ENCODE measurements at regions not wholly inside any gene's neighbourhood (a gene's known extent, or its start where the extent isn't known, plus 50 kb on each side); places are given as distances from the start of the nearest gene placed in this dataset.

DNA sequence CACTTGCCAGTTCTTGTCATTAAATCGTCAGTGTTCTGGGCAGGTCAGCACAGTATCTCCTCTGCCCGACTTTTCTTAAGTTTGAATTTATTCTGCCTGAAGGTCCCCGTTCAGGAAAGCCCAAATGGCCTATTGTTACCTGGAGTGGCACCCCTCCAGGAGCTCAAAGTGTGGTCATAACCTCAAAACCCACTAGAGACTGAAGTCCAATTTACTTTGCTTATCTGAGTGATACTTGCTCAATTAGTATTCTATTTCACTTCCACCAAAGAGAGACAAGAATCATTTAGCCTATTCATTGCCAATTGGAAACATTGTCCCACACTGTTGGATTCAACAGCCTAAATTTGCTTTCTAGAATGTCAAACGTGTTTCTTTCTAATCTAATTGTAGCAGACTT, 375.3 kb downstream of the LNPK start:
- no peak overlapping the region for H3K27ac ChIP-seq (ENCODE audit: insufficient read depth in 1 of 2, low read depth in 1 of 2, low read length in 2 of 2, poor library complexity in 1 of 2, severe bottlenecking in 2 of 2)
- H3K9me3 ChIP-seq (ENCODE audit: control extremely low read depth in 1 of 5, control insufficient read depth in 4 of 5, insufficient read depth in 2 of 5, low read depth in 1 of 5, low read length in 4 of 5), result peaks cover 0 to 7% (median 0%) of the 10 kb centered on the region in 5 experiments
- DNase-seq, result no peak
- no peak overlapping the region for H3K4me3 ChIP-seq (ENCODE audit: control insufficient read depth in 1 of 7, extremely low read depth in 1 of 7, insufficient read depth in 4 of 7, low read depth in 2 of 7, low read length in 6 of 7)
- no peaks in the 10 kb centered on the region for H3K36me3 ChIP-seq (ENCODE audit: control insufficient read depth in 4 of 4, insufficient read depth in 4 of 4, low read length in 3 of 4)
- POLR2A ChIA-PET, result no interaction called here
- CTCF ChIA-PET, result no interaction called here
- H3K4me1 ChIP-seq (ENCODE audit: control extremely low read depth in 1 of 4, control insufficient read depth in 4 of 4, insufficient read depth in 4 of 4, low read length in 3 of 4), result peaks cover 0 to 9% (median 4%) of the 10 kb centered on the region in 4 experiments
- 92% methylated on average over 3 of the region's 4 CpGs for WGBS (ENCODE audit: insufficient coverage)
- peaks cover 0 to 2% (median 0%) of the 10 kb centered on the region in 5 experiments for H3K27me3 ChIP-seq (replicated peaks in 2 of 5; ENCODE audit: control insufficient read depth in 4 of 5, insufficient read depth in 5 of 5, low read length in 4 of 5)

DNA sequence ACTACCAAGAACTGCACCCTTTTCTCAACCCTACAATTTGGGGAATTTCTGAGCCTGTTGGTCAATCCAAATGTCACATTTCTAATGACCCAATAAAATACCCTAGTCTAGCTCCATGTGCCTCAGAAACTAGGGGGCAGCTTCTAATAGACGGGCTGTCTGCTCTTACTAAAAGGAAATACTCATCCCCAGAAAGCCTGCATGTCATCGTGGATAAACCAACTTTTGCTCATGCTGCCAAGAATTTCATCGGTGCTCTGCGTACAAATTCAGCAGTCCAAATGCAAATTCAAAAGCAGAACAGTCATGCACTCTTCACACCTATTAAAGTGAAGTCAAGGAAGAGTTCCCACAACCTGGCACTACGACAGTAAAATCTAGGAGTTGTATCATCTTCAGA, 377.3 kb downstream of the LNPK start:
- H3K27ac ChIP-seq (ENCODE audit: insufficient read depth in 1 of 2, low read depth in 1 of 2, low read length in 2 of 2, poor library complexity in 1 of 2, severe bottlenecking in 2 of 2), result no peak overlapping the region
- peaks cover 0 to 7% (median 0%) of the 10 kb centered on the region in 5 experiments for H3K9me3 ChIP-seq (ENCODE audit: control extremely low read depth in 1 of 5, control insufficient read depth in 4 of 5, insufficient read depth in 2 of 5, low read depth in 1 of 5, low read length in 4 of 5)
- no peak for DNase-seq
- no peaks in the 10 kb centered on the region for H3K27me3 ChIP-seq (replicated peaks in 2 of 5; ENCODE audit: control insufficient read depth in 4 of 5, insufficient read depth in 5 of 5, low read length in 4 of 5)
- no peaks in the 10 kb centered on the region for H3K36me3 ChIP-seq (ENCODE audit: control insufficient read depth in 4 of 4, insufficient read depth in 4 of 4, low read length in 3 of 4)
- no peak overlapping the region for H3K4me3 ChIP-seq (ENCODE audit: control insufficient read depth in 1 of 7, extremely low read depth in 1 of 7, insufficient read depth in 4 of 7, low read depth in 2 of 7, low read length in 6 of 7)
- ChIA-PET CTCF (no interaction called here), POLR2A (no interaction called here)
- 75% methylated on average over 1 of the region's 5 CpGs for WGBS (ENCODE audit: insufficient coverage)
- peaks cover 0 to under 1% (median 0%) of the 10 kb centered on the region in 4 experiments for H3K4me1 ChIP-seq (ENCODE audit: control extremely low read depth in 1 of 4, control insufficient read depth in 4 of 4, insufficient read depth in 4 of 4, low read length in 3 of 4)

DNA sequence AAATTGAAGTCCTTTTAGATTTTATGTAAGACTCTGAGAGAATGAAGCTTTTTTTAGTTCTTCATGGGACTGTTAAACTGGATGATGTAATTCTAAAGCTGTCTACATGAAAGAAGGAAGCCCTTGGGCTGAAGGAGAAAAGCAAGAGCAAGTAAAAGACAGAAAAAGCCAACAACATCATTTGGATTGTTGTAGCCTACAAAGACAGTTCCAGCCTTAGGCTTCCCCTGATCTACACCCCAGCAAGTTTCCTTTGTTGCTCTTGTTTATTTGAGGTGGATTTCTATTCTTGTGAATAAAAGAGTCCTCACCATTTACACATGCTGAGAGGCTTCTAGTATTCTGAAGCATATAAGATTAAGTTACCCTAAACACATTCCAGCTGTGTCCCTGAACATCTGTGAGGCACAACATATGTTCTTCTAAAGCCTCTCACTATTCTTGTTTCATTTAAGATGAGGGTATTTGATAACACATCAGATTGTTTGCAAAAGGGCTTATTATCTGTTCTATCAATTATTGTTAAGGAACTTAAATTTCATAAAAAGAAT, 377.8 kb downstream of the LNPK start:
- H3K27me3 ChIP-seq (replicated peaks in 2 of 5; ENCODE audit: control insufficient read depth in 4 of 5, insufficient read depth in 5 of 5, low read length in 4 of 5), result no peaks in the 10 kb centered on the region
- DNase-seq, result no peak

DNA sequence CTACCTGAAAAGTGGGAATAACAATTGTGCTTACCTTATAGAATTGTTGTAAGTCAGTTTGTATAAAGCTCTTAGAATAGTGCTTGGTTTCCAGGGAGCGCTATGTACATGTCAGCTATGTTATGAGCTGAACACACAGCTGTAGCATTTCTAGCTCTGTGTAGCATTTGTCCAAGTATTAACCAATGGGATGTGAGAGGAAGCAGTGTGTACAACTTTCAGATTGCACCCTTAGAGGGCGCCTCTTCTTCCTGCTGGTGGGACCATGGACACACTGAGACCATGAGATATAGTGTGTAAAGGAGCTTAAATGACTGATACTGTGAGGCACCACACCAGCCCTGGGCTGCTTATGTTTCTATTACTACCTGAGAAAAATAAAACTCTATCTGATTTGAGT, 380.2 kb downstream of the LNPK start:
- peaks cover 0 to 2% (median 0%) of the 10 kb centered on the region in 5 experiments for H3K9me3 ChIP-seq (ENCODE audit: control extremely low read depth in 1 of 5, control insufficient read depth in 4 of 5, insufficient read depth in 2 of 5, low read depth in 1 of 5, low read length in 4 of 5)
- H3K27ac ChIP-seq (ENCODE audit: insufficient read depth in 1 of 2, low read depth in 1 of 2, low read length in 2 of 2, poor library complexity in 1 of 2, severe bottlenecking in 2 of 2), result no peak overlapping the region
- H3K36me3 ChIP-seq (ENCODE audit: control insufficient read depth in 4 of 4, insufficient read depth in 4 of 4, low read length in 3 of 4), result no peaks in the 10 kb centered on the region
- no peak for DNase-seq
- ChIA-PET POLR2A (no interaction called here), CTCF (interaction anchor here (1.5 kb wide), 1 partner anchor 9 kb away, joined by 3 read pairs; no protein-coding TSS in a partner anchor)
- no peaks in the 10 kb centered on the region for H3K4me1 ChIP-seq (ENCODE audit: control extremely low read depth in 1 of 4, control insufficient read depth in 4 of 4, insufficient read depth in 4 of 4, low read length in 3 of 4)
- no peaks in the 10 kb centered on the region for H3K27me3 ChIP-seq (replicated peaks in 2 of 5; ENCODE audit: control insufficient read depth in 4 of 5, insufficient read depth in 5 of 5, low read length in 4 of 5)
- no peak overlapping the region for H3K4me3 ChIP-seq (ENCODE audit: control insufficient read depth in 1 of 7, extremely low read depth in 1 of 7, insufficient read depth in 4 of 7, low read depth in 2 of 7, low read length in 6 of 7)
- WGBS (ENCODE audit: insufficient coverage), result 75% methylated on average over 1 of the region's 2 CpGs

More for the DNA sequence above, 377.8 kb downstream of the LNPK start:
- Histone ChIP-seq H3K4me3 (ENCODE audit: control insufficient read depth in 1 of 7, extremely low read depth in 1 of 7, insufficient read depth in 4 of 7, low read depth in 2 of 7, low read length in 6 of 7) (no peak overlapping the region), H3K9me3 (ENCODE audit: control extremely low read depth in 1 of 5, control insufficient read depth in 4 of 5, insufficient read depth in 2 of 5, low read depth in 1 of 5, low read length in 4 of 5) (peaks cover 0 to 7% (median 0%) of the 10 kb centered on the region in 5 experiments), H3K27ac (ENCODE audit: insufficient read depth in 1 of 2, low read depth in 1 of 2, low read length in 2 of 2, poor library complexity in 1 of 2, severe bottlenecking in 2 of 2) (no peak overlapping the region), H3K36me3 (ENCODE audit: control insufficient read depth in 4 of 4, insufficient read depth in 4 of 4, low read length in 3 of 4) (no peaks in the 10 kb centered on the region), H3K4me1 (ENCODE audit: control extremely low read depth in 1 of 4, control insufficient read depth in 4 of 4, insufficient read depth in 4 of 4, low read length in 3 of 4) (no peaks in the 10 kb centered on the region)
- ChIA-PET POLR2A (no interaction called here), CTCF (no interaction called here)

DNA sequence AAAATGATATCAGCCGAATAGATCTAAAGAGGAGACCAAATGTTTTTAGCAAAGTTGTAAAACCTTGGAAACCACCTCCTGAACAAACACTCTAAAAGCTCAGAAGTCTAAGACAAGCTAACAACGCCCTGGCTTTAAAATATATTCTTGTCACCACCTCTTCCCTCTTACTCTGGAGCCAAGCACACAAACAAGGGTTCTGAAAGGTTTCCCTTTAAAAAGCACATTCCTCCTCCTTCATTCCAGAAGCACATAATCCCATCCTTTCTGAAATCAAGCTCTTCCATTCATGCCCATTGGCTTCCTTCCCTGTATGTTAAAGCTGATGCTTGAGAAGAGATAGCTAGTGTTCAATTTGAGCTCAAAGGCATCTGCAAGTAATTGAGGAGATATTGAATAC, 382.0 kb downstream of the LNPK start:
- Histone ChIP-seq H3K4me1 (ENCODE audit: control extremely low read depth in 1 of 4, control insufficient read depth in 4 of 4, insufficient read depth in 4 of 4, low read length in 3 of 4) (no peaks in the 10 kb centered on the region), H3K27me3 (replicated peaks in 2 of 5; ENCODE audit: control insufficient read depth in 4 of 5, insufficient read depth in 5 of 5, low read length in 4 of 5) (no peaks in the 10 kb centered on the region), H3K9me3 (ENCODE audit: control extremely low read depth in 1 of 5, control insufficient read depth in 4 of 5, insufficient read depth in 2 of 5, low read depth in 1 of 5, low read length in 4 of 5) (peaks cover 0 to 2% (median 0%) of the 10 kb centered on the region in 5 experiments), H3K27ac (ENCODE audit: insufficient read depth in 1 of 2, low read depth in 1 of 2, low read length in 2 of 2, poor library complexity in 1 of 2, severe bottlenecking in 2 of 2) (no peak overlapping the region), H3K36me3 (ENCODE audit: control insufficient read depth in 4 of 4, insufficient read depth in 4 of 4, low read length in 3 of 4) (no peaks in the 10 kb centered on the region), H3K4me3 (ENCODE audit: control insufficient read depth in 1 of 7, extremely low read depth in 1 of 7, insufficient read depth in 4 of 7, low read depth in 2 of 7, low read length in 6 of 7) (no peak overlapping the region)
- ChIA-PET POLR2A (no interaction called here), CTCF (interaction anchor here (1.5 kb wide), 1 partner anchor 11 kb away, joined by 5 read pairs; no protein-coding TSS in a partner anchor)
- 95% methylated on average over 2 of the region's 2 CpGs for WGBS (ENCODE audit: insufficient coverage)
- no peak for DNase-seq

DNA sequence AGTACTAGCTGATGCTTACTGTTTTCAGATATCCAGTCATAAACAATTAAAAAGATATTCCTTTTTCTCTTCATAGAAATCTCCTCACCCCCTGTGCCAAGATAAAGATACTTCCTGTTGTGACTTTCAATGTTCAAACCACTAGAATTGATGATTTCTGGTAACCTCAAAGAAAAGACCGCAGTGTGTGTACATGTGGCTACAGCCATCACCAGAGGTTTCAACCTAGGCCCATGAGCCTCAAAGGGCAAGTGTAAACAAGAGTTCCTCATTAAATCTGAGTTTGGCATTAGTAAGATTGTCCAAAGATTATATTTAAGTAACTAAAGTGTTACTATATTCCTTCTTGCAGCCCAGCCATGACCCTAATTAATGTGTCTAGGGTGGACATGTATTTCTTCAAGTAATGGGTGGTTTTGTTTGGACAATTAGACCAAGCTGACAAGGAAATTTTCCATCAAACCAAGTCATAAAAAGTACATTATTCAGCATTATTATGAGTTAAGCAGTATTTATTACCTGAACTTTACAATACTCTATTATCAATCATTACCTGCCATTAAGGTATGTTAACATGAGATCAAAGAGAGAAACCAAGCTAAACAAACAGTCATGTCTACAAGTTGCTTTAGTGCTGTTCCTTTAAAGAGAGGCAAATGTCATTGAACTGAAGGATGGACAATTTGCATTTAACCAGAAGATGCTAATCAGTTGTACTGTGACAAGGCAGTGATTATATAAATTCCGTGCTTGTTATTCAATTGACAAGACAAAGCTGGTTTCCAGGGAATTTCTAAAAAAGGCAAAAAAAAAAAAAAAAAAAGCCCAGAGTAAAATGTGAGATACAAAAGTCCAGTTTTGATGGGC, 382.7 kb downstream of the LNPK start:
- H3K27me3 ChIP-seq (replicated peaks in 2 of 5; ENCODE audit: control insufficient read depth in 4 of 5, insufficient read depth in 5 of 5, low read length in 4 of 5), result no peaks in the 10 kb centered on the region
- H3K36me3 ChIP-seq (ENCODE audit: control insufficient read depth in 4 of 4, insufficient read depth in 4 of 4, low read length in 3 of 4), result no peaks in the 10 kb centered on the region
- 100% methylated on average over 1 of the region's 2 CpGs for WGBS (ENCODE audit: insufficient coverage)
- peaks cover 0 to 2% (median 0%) of the 10 kb centered on the region in 5 experiments for H3K9me3 ChIP-seq (ENCODE audit: control extremely low read depth in 1 of 5, control insufficient read depth in 4 of 5, insufficient read depth in 2 of 5, low read depth in 1 of 5, low read length in 4 of 5)
- H3K27ac ChIP-seq (ENCODE audit: insufficient read depth in 1 of 2, low read depth in 1 of 2, low read length in 2 of 2, poor library complexity in 1 of 2, severe bottlenecking in 2 of 2), result no peak overlapping the region
- H3K4me3 ChIP-seq (ENCODE audit: control insufficient read depth in 1 of 7, extremely low read depth in 1 of 7, insufficient read depth in 4 of 7, low read depth in 2 of 7, low read length in 6 of 7), result no peak overlapping the region
- H3K4me1 ChIP-seq (ENCODE audit: control extremely low read depth in 1 of 4, control insufficient read depth in 4 of 4, insufficient read depth in 4 of 4, low read length in 3 of 4), result no peaks in the 10 kb centered on the region
- DNase-seq, result no peak
- POLR2A ChIA-PET, result no interaction called here
- CTCF ChIA-PET, result interaction anchor here (1.5 kb wide), 1 partner anchor 10 kb away, joined by 5 read pairs; no protein-coding TSS in a partner anchor

DNA sequence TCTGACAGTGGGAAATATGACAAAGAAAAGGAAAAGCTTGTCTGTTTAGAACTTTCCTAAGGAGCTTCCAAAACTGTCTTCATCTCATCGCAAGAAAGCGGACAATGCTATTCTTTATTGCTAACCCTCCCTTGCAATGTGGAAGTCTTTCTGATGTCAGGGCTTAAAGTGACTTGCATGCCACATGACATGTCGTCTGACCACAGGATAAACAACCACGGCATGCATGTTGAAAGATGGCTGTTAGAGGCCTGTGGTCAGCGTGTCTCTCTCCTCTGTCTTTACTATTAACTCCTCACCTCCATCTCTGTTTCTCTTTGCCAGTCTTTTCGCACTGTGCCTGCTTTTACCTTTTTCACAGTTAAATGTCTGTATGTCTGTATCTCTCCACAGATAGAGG, 389.8 kb downstream of the LNPK start:
- H3K4me3 ChIP-seq (ENCODE audit: control insufficient read depth in 1 of 7, extremely low read depth in 1 of 7, insufficient read depth in 4 of 7, low read depth in 2 of 7, low read length in 6 of 7), result no peak overlapping the region
- H3K9me3 ChIP-seq (ENCODE audit: control extremely low read depth in 1 of 5, control insufficient read depth in 4 of 5, insufficient read depth in 2 of 5, low read depth in 1 of 5, low read length in 4 of 5), result no peaks in the 10 kb centered on the region
- H3K36me3 ChIP-seq (ENCODE audit: control insufficient read depth in 4 of 4, insufficient read depth in 4 of 4, low read length in 3 of 4), result no peaks in the 10 kb centered on the region
- ChIA-PET POLR2A (no interaction called here), CTCF (no interaction called here)
- WGBS (ENCODE audit: insufficient coverage), result 67% methylated on average over 5 of the region's 6 CpGs
- H3K27me3 ChIP-seq (replicated peaks in 2 of 5; ENCODE audit: control insufficient read depth in 4 of 5, insufficient read depth in 5 of 5, low read length in 4 of 5), result no peaks in the 10 kb centered on the region
- no peak overlapping the region for H3K27ac ChIP-seq (ENCODE audit: insufficient read depth in 1 of 2, low read depth in 1 of 2, low read length in 2 of 2, poor library complexity in 1 of 2, severe bottlenecking in 2 of 2)
- DNase-seq, result peak in 1 of 3 donors; percentile 8
- H3K4me1 ChIP-seq (ENCODE audit: control extremely low read depth in 1 of 4, control insufficient read depth in 4 of 4, insufficient read depth in 4 of 4, low read length in 3 of 4), result peaks cover 0 to 7% (median 0%) of the 10 kb centered on the region in 4 experiments
